HG03095 (cell line): ENCODE measurements at regions not wholly inside any gene's neighbourhood (a gene's known extent, or its start where the extent isn't known, plus 50 kb on each side); places are given as distances from the start of the nearest gene placed in this dataset.

Source experiments
- ATAC-seq: cut with Tn5 transposase; IDR thresholded peaks from one replicate; pipeline ENCODE4 v1.9.1; 2021; ENCODE audit warnings: moderate library complexity; ENCODE audit not compliant: unreplicated experiment

GRCh38 chr13:105660561-105660960, 874.9 kb downstream of the EFNB2 start:
- ATAC-seq, result no peak

GRCh38 chr13:105658431-105658830, 877.0 kb downstream of the EFNB2 start:
- ATAC-seq, result no peak

GRCh38 chr13:105655046-105655445, 880.4 kb downstream of the EFNB2 start:
- no peak for ATAC-seq

GRCh38 chr13:105643966-105644365, 891.5 kb downstream of the EFNB2 start:
- ATAC-seq, result no peak

GRCh38 chr13:105642511-105642958, 892.9 kb downstream of the EFNB2 start:
- no peak for ATAC-seq

- ATAC-seq, result no peak
Measured at GRCh38 chr13:105641121-105641520, 894.3 kb downstream of the EFNB2 start.

GRCh38 chr13:105638426-105638825, 897.0 kb downstream of the EFNB2 start:
- no peak for ATAC-seq

- ATAC-seq, result no peak
Measured at GRCh38 chr13:105634059-105634458, 901.4 kb downstream of the EFNB2 start.

GRCh38 chr13:105630431-105630830, 905.0 kb downstream of the EFNB2 start:
- no peak for ATAC-seq

GRCh38 chr13:105627270-105627669, 908.2 kb downstream of the EFNB2 start:
- no peak for ATAC-seq

GRCh38 chr13:105625691-105626090, 909.8 kb downstream of the EFNB2 start:
- ATAC-seq, result no peak

GRCh38 chr13:105616333-105617075, 919.0 kb downstream of the EFNB2 start:
- no peak for ATAC-seq

GRCh38 chr13:105612541-105612940, 922.9 kb downstream of the EFNB2 start:
- no peak for ATAC-seq

GRCh38 chr13:105611424-105611823, 924.0 kb downstream of the EFNB2 start:
- ATAC-seq, result no peak

- ATAC-seq, result no peak
Measured at GRCh38 chr13:105608104-105608503, 927.4 kb downstream of the EFNB2 start.

- ATAC-seq, result no peak
Measured at GRCh38 chr13:105607426-105607825, 928.0 kb downstream of the EFNB2 start.

GRCh38 chr13:105607016-105607415, 928.4 kb downstream of the EFNB2 start:
- no peak for ATAC-seq

GRCh38 chr13:105602956-105603670, 932.3 kb downstream of the EFNB2 start:
- no peak for ATAC-seq

GRCh38 chr13:105599477-105600037, 935.9 kb downstream of the EFNB2 start:
- ATAC-seq, result no peak

- ATAC-seq, result no peak
Measured at GRCh38 chr13:105598529-105598928, 936.9 kb downstream of the EFNB2 start.

GRCh38 chr13:105597573-105597972, 937.9 kb downstream of the EFNB2 start:
- ATAC-seq, result no peak

GRCh38 chr13:105595471-105595870, 940.0 kb downstream of the EFNB2 start:
- ATAC-seq, result no peak
